Colonic mucosa (tissue), 4 donors: ENCODE measurements at regions not wholly inside any gene's neighbourhood (a gene's known extent, or its start where the extent isn't known, plus 50 kb on each side); places are given as distances from the start of the nearest gene placed in this dataset.

Experiments used
- DNase-seq: peaks from one replicate; pipeline ENCODE4 v3.0.0-alpha.2; 2020
- H3K27ac ChIP-seq: fragments of 200-600 bp; one replicate; pipeline ENCODE4 v1.8.0; 2021
- H3K27me3 ChIP-seq: fragments of 200-600 bp; one replicate; pipeline ENCODE4 v1.8.0; 2021
- H3K36me3 ChIP-seq: fragments of 200-600 bp; one replicate; pipeline ENCODE4 v1.8.0; 2021
- H3K4me1 ChIP-seq: fragments of 200-600 bp; one replicate; pipeline ENCODE4 v1.8.0; 2021; ENCODE audit warnings: mild to moderate bottlenecking
- H3K4me3 ChIP-seq: fragments of 200-600 bp; one replicate; pipeline ENCODE4 v1.8.0; 2021
- H3K9ac ChIP-seq, 2 donors: one replicate each; pipeline ENCODE4 v1.7.0; 2013; ENCODE audit warnings: control low read depth in 2 of 2, low read depth in 2 of 2, low read length in 2 of 2
- H3K9me3 ChIP-seq: fragments of 200-600 bp; one replicate; pipeline ENCODE4 v1.8.0; 2021
- CTCF ChIP-seq: fragments of 200-600 bp; IDR thresholded peaks from one replicate; pipeline ENCODE4 v1.8.0; 2022; ENCODE audit warnings: antibody characterized with exemption, mild to moderate bottlenecking
- intact Hi-C: fragments of 100-400 bp; cut with DNase I; formaldehyde crosslinking; loops from one replicate; pipeline ENCODE4 v1.14.1; 2022
- donor health status: healthy.
- donor health status: DM: no; HTN: no; CAD: no.
- donor health status: DM: no; HTN: no; CAD: no.

- H3K4me1 ChIP-seq: no peaks in the 10 kb centered on the region
- no peak overlapping the region for H3K9ac ChIP-seq
- H3K27me3 ChIP-seq: no peaks in the 10 kb centered on the region
- intact Hi-C loops: no loop called here
- no peak overlapping the region for H3K4me3 ChIP-seq
- TF ChIP-seq CTCF: no peak
- H3K9me3 ChIP-seq: no peaks in the 10 kb centered on the region
- no peak for DNase-seq
- H3K36me3 ChIP-seq: no peaks in the 10 kb centered on the region
- no peak overlapping the region for H3K27ac ChIP-seq
Measured at GRCh38 chr10:106436123-106436715, 728.3 kb downstream of the SORCS1 start.

- no peak for TF ChIP-seq CTCF
- Histone ChIP-seq H3K27ac (no peak overlapping the region), H3K9ac (no peak overlapping the region), H3K27me3 (no peaks in the 10 kb centered on the region), H3K36me3 (no peaks in the 10 kb centered on the region), H3K4me3 (no peak overlapping the region), H3K9me3 (no peaks in the 10 kb centered on the region), H3K4me1 (no peaks in the 10 kb centered on the region)
- DNase-seq: no peak
- intact Hi-C loops: no loop called here
Measured at GRCh38 chr10:106435081-106435480, 729.4 kb downstream of the SORCS1 start.

- H3K4me3 ChIP-seq: no peak overlapping the region
- no peak for TF ChIP-seq CTCF
- no peaks in the 10 kb centered on the region for H3K27me3 ChIP-seq
- H3K36me3 ChIP-seq: no peaks in the 10 kb centered on the region
- H3K4me1 ChIP-seq: no peaks in the 10 kb centered on the region
- H3K9me3 ChIP-seq: no peaks in the 10 kb centered on the region
- DNase-seq: no peak
- intact Hi-C loops: no loop called here
- no peak overlapping the region for H3K9ac ChIP-seq
- H3K27ac ChIP-seq: no peak overlapping the region
Measured at GRCh38 chr10:106424981-106425380, 739.5 kb downstream of the SORCS1 start.

- no peaks in the 10 kb centered on the region for H3K27me3 ChIP-seq
- H3K4me1 ChIP-seq: no peaks in the 10 kb centered on the region
- no peak for DNase-seq
- no peaks in the 10 kb centered on the region for H3K9me3 ChIP-seq
- H3K36me3 ChIP-seq: no peaks in the 10 kb centered on the region
- no peak for TF ChIP-seq CTCF
- H3K4me3 ChIP-seq: no peak overlapping the region
- H3K27ac ChIP-seq: no peak overlapping the region
- intact Hi-C loops: no loop called here
- no peak overlapping the region for H3K9ac ChIP-seq
Measured at GRCh38 chr10:106424054-106424453, 740.5 kb downstream of the SORCS1 start.

- no peak for TF ChIP-seq CTCF
- no peak for DNase-seq
- H3K36me3 ChIP-seq: no peaks in the 10 kb centered on the region
- intact Hi-C loops: no loop called here
- no peak overlapping the region for H3K27ac ChIP-seq
- no peaks in the 10 kb centered on the region for H3K4me1 ChIP-seq
- H3K4me3 ChIP-seq: no peak overlapping the region
- no peaks in the 10 kb centered on the region for H3K27me3 ChIP-seq
- no peaks in the 10 kb centered on the region for H3K9me3 ChIP-seq
- no peak overlapping the region for H3K9ac ChIP-seq
Measured at GRCh38 chr10:106410331-106410730, 754.2 kb downstream of the SORCS1 start.
